C4-2B (cell line): ENCODE measurements at regions not wholly inside any gene's neighbourhood (a gene's known extent, or its start where the extent isn't known, plus 50 kb on each side); places are given as distances from the start of the nearest gene placed in this dataset.

Experiments used
- ZFX ChIP-seq: fragments of 450-650 bp; IDR thresholded peaks from 2 replicates; pipeline ENCODE4 v1.6.1; 2017
- TF ChIP-seq, protein P1 (sequence below): fragments of 450-650 bp; conservative IDR thresholded peaks from 2 replicates; pipeline ENCODE4 v1.5.1; 2017; ENCODE audit warnings: mild to moderate bottlenecking

GRCh38 chr1:79822053-79822452 lies 815.5 kb upstream of the ADGRL4 start:
- TF ChIP-seq, protein P1, sequence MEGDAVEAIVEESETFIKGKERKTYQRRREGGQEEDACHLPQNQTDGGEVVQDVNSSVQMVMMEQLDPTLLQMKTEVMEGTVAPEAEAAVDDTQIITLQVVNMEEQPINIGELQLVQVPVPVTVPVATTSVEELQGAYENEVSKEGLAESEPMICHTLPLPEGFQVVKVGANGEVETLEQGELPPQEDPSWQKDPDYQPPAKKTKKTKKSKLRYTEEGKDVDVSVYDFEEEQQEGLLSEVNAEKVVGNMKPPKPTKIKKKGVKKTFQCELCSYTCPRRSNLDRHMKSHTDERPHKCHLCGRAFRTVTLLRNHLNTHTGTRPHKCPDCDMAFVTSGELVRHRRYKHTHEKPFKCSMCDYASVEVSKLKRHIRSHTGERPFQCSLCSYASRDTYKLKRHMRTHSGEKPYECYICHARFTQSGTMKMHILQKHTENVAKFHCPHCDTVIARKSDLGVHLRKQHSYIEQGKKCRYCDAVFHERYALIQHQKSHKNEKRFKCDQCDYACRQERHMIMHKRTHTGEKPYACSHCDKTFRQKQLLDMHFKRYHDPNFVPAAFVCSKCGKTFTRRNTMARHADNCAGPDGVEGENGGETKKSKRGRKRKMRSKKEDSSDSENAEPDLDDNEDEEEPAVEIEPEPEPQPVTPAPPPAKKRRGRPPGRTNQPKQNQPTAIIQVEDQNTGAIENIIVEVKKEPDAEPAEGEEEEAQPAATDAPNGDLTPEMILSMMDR: no peak
- TF ChIP-seq ZFX: no peak
